ENCODE measurements at regions not wholly inside any gene's neighbourhood (a gene's known extent, or its start where the extent isn't known, plus 50 kb on each side); places are given as distances from the start of the nearest gene placed in this dataset.

DNA sequence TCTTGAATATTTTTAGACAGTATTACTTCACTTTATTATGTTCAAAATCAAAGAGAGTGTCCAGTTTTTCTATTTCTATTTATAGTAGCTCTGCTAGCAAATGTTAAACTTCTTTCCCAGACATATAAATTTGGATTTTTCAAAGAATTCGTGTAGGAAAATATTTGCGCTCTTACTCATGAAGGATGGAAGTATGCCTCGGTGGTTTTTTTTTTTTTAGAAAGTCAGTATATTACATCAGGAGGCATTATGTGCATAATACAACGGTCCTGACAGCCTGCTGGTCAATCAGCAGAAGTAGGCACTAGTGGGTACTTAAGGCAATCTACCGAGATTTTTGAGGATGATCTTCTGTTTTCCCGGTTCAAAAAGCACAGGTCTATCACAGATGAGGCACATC lies 249.3 kb downstream of the TBX18 start:
- ATAC-seq (ENCODE audit: poor library complexity) = no peak
- H3K36me3 Mint-ChIP-seq (ENCODE audit: low read depth) = no peaks in the 10 kb centered on the region
- H3K27me3 ChIP-seq (ENCODE audit: control insufficient read depth in 1 of 2, insufficient read depth in 2 of 2, low read length in 2 of 2) = no peaks in the 10 kb centered on the region
- no peaks in the 10 kb centered on the region for H3K27me3 Mint-ChIP-seq
- ChIA-PET POLR2A (no interaction called here), CTCF (no interaction called here)
- TF ChIP-seq, protein P1, sequence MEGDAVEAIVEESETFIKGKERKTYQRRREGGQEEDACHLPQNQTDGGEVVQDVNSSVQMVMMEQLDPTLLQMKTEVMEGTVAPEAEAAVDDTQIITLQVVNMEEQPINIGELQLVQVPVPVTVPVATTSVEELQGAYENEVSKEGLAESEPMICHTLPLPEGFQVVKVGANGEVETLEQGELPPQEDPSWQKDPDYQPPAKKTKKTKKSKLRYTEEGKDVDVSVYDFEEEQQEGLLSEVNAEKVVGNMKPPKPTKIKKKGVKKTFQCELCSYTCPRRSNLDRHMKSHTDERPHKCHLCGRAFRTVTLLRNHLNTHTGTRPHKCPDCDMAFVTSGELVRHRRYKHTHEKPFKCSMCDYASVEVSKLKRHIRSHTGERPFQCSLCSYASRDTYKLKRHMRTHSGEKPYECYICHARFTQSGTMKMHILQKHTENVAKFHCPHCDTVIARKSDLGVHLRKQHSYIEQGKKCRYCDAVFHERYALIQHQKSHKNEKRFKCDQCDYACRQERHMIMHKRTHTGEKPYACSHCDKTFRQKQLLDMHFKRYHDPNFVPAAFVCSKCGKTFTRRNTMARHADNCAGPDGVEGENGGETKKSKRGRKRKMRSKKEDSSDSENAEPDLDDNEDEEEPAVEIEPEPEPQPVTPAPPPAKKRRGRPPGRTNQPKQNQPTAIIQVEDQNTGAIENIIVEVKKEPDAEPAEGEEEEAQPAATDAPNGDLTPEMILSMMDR (IDR thresholded peaks at IDR 0.05) = no peak
- H3K9me3 ChIP-seq (ENCODE audit: control insufficient read depth in 1 of 2, insufficient read depth in 1 of 2, low read length in 2 of 2) = no peaks in the 10 kb centered on the region
- H3K4me3 Mint-ChIP-seq = no peak overlapping the region
- no peak overlapping the region for H3K4me3 ChIP-seq (ENCODE audit: low read length)
- no peaks in the 10 kb centered on the region for H3K36me3 ChIP-seq (ENCODE audit: insufficient read depth, low read length)
- intact Hi-C loops (cut with DNase I, micrococcal nuclease) = no loop called here
- no peaks in the 10 kb centered on the region for H3K4me1 ChIP-seq (ENCODE audit: insufficient read depth, low read length)
- H3K4me1 Mint-ChIP-seq (ENCODE audit: low read depth) = no peaks in the 10 kb centered on the region
- H3K27ac Mint-ChIP-seq = no peak overlapping the region
- no peak overlapping the region for H3K27ac ChIP-seq (ENCODE audit: low read depth in 1 of 2, low read length in 2 of 2)
- H3K9me3 Mint-ChIP-seq = no peaks in the 10 kb centered on the region
- no peak for DNase-seq

DNA sequence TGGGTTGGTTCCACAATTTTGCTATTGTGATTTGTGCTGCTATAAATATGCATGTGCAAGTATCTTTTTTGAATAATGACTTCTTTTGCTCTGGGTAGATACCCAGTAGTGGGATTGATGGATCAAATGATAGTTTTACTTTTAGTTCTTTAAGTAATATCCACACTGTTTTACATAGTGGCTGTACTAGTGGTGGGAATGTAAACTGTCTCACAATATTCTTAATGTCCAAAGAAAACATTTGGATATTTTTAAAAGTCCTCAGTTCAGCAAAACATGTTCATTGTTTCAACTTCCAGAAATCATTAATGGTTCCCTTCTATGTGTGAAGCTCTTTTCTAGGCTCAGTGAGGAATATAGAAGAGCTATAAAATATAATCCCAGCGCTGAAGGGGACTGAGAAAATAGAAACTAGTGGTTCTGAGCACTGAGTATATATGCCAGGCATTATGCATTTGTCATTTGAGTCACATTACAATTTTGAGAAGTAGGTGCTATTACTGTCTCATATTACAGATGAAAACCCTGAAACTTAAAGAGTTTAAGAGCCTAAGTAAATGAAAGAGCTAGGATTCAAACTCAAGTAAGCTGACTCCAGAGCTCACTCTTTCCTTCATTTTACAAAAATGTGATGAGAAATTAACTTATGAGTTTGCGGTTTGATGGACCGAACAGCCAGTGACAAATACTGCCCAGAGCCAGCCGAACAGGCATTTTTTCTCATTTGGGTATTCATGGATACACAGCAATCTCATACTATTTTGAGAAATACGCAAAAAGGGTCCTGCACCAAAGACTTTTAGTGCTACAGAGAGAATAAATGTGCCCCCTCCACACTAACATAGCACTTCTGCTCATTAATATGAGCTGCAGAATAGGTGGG lies 250.1 kb downstream of the TBX18 start:
- Mint-ChIP-seq H3K36me3 (ENCODE audit: low read depth) (no peaks in the 10 kb centered on the region), H3K27me3 (no peaks in the 10 kb centered on the region), H3K4me1 (ENCODE audit: low read depth) (no peaks in the 10 kb centered on the region), H3K9me3 (no peaks in the 10 kb centered on the region), H3K4me3 (no peak overlapping the region), H3K27ac (no peak overlapping the region)
- DNase-seq (no peak), ATAC-seq (ENCODE audit: poor library complexity) (no peak)
- no peaks in the 10 kb centered on the region for H3K9me3 ChIP-seq (ENCODE audit: control insufficient read depth in 1 of 2, insufficient read depth in 1 of 2, low read length in 2 of 2)
- H3K4me3 ChIP-seq (ENCODE audit: low read length) = no peak overlapping the region
- H3K4me1 ChIP-seq (ENCODE audit: insufficient read depth, low read length) = no peaks in the 10 kb centered on the region
- TF ChIP-seq, protein P1 (IDR thresholded peaks at IDR 0.05) = no peak
- intact Hi-C loops (cut with DNase I, micrococcal nuclease) = no loop called here
- no peaks in the 10 kb centered on the region for H3K27me3 ChIP-seq (ENCODE audit: control insufficient read depth in 1 of 2, insufficient read depth in 2 of 2, low read length in 2 of 2)
- POLR2A ChIA-PET = no interaction called here
- no peak overlapping the region for H3K27ac ChIP-seq (ENCODE audit: low read depth in 1 of 2, low read length in 2 of 2)
- H3K36me3 ChIP-seq (ENCODE audit: insufficient read depth, low read length) = no peaks in the 10 kb centered on the region
- CTCF ChIA-PET = no interaction called here

DNA sequence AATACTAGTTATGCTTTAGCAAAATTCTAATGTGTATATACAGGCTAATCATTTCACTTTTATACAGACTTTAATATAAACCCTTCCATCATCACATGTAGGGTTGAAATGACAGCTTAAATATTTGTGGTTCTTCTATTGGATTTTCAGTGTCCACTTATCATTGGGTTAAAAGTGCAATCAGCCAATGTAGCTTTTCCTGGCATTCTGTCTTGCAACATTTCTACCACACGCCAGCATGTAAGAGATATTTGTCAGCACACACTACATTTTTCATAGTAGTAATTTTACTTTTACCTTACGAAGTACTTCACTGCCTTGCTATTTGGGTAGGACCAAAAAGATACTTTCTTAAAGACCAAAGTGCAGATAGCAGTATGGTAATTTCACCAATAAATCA lies 252.0 kb downstream of the TBX18 start:
- H3K9me3 ChIP-seq (ENCODE audit: control insufficient read depth in 1 of 2, insufficient read depth in 1 of 2, low read length in 2 of 2) = no peaks in the 10 kb centered on the region
- Mint-ChIP-seq H3K27me3 (no peaks in the 10 kb centered on the region), H3K9me3 (peaks cover 2% of the 10 kb centered on the region), H3K4me1 (ENCODE audit: low read depth) (no peaks in the 10 kb centered on the region), H3K4me3 (no peak overlapping the region), H3K27ac (no peak overlapping the region), H3K36me3 (ENCODE audit: low read depth) (no peaks in the 10 kb centered on the region)
- CTCF ChIA-PET = no interaction called here
- TF ChIP-seq, protein P1 (IDR thresholded peaks at IDR 0.05) = no peak
- no peaks in the 10 kb centered on the region for H3K4me1 ChIP-seq (ENCODE audit: insufficient read depth, low read length)
- no peak overlapping the region for H3K4me3 ChIP-seq (ENCODE audit: low read length)
- no peaks in the 10 kb centered on the region for H3K27me3 ChIP-seq (ENCODE audit: control insufficient read depth in 1 of 2, insufficient read depth in 2 of 2, low read length in 2 of 2)
- DNase-seq = no peak
- POLR2A ChIA-PET = no interaction called here
- no peak for ATAC-seq (ENCODE audit: poor library complexity)
- intact Hi-C loops (cut with DNase I, micrococcal nuclease) = no loop called here
- no peak overlapping the region for H3K27ac ChIP-seq (ENCODE audit: low read depth in 1 of 2, low read length in 2 of 2)
- H3K36me3 ChIP-seq (ENCODE audit: insufficient read depth, low read length) = no peaks in the 10 kb centered on the region
